Activated naive CD4-positive, alpha-beta T cell treated with anti-CD3 and anti-CD28 coated beads, Interleukin-2, amount 50 U/mL, for 24 hours (primary cell): ENCODE measurements at regions not wholly inside any gene's neighbourhood (a gene's known extent, or its start where the extent isn't known, plus 50 kb on each side); places are given as distances from the start of the nearest gene placed in this dataset.

Experiments
- H3K27ac Mint-ChIP-seq: one replicate; pipeline ENCODE4 v1.8.0; 2021; ENCODE audit warnings: mild to moderate bottlenecking, mixed read lengths
- H3K27me3 Mint-ChIP-seq: one replicate; pipeline ENCODE4 v1.8.0; 2021; ENCODE audit warnings: mixed read lengths
- H3K36me3 Mint-ChIP-seq: one replicate; pipeline ENCODE4 v1.8.0; 2021; ENCODE audit warnings: mixed read lengths
- H3K4me1 Mint-ChIP-seq: one replicate; pipeline ENCODE4 v1.8.0; 2021; ENCODE audit warnings: mixed read lengths
- H3K4me3 Mint-ChIP-seq: one replicate; pipeline ENCODE4 v1.8.0; 2021; ENCODE audit warnings: mild to moderate bottlenecking, mixed read lengths
- H3K9me3 Mint-ChIP-seq: one replicate; pipeline ENCODE4 v1.8.0; 2021; ENCODE audit warnings: mixed read lengths

DNA sequence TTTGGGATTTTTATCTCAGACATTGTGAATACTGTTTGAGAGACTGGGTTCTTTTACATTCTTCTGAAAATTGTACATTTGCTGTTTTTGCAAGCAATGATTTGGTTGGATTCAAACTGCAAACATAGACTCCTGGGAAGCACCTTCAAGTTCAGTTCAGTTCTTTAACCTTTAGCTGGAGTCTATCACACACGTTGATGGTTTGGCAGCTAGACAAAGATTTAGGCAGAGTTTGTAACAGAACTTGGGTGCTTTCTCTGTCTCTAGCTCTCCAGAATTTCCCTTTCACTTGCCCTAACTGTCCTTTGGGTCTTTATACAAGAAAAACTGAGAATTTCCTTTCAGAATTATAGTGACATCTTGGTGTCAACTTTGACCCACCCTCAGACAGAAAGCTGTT lies 556.6 kb downstream of the DIAPH3 start:
- no peaks in the 10 kb centered on the region for H3K36me3 Mint-ChIP-seq
- no peak overlapping the region for H3K27ac Mint-ChIP-seq
- peaks cover 12% of the 10 kb centered on the region for H3K9me3 Mint-ChIP-seq
- no peak overlapping the region for H3K4me3 Mint-ChIP-seq
- H3K27me3 Mint-ChIP-seq: peaks cover 10% of the 10 kb centered on the region
- no peaks in the 10 kb centered on the region for H3K4me1 Mint-ChIP-seq

DNA sequence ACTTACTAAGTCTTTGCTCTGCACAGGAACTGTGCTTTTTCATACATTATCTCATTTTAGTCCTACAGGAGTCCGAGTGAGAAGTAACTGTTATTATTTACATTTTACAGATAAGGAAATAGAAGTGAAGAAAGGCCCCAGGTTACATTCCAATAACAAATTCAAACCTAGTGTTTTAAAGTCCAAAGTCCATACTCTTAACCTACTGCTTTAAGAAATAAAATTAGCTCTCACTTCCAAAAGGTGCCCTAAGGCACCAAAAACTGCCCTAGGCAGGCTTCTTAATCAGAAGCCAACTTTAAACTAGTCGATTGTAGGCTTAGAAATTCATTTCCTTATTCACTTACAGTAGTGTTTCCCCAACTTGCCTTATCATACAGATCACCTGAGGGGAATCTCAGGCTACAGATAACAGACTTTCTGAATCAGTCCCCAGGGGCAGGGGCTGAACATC lies 555.9 kb downstream of the DIAPH3 start:
- Mint-ChIP-seq H3K27me3 (peaks cover 6% of the 10 kb centered on the region), H3K4me3 (no peak overlapping the region), H3K4me1 (no peaks in the 10 kb centered on the region), H3K27ac (no peak overlapping the region), H3K9me3 (peaks cover 6% of the 10 kb centered on the region), H3K36me3 (no peaks in the 10 kb centered on the region)

GRCh38 chr13:59609421-59609820 lies 554.3 kb downstream of the DIAPH3 start:
- Mint-ChIP-seq H3K27me3 (peaks cover 5% of the 10 kb centered on the region), H3K9me3 (peaks cover 1% of the 10 kb centered on the region), H3K27ac (no peak overlapping the region), H3K4me3 (no peak overlapping the region), H3K4me1 (no peaks in the 10 kb centered on the region), H3K36me3 (no peaks in the 10 kb centered on the region)
